GM18907 (cell line): ENCODE measurements at regions not wholly inside any gene's neighbourhood (a gene's known extent, or its start where the extent isn't known, plus 50 kb on each side); places are given as distances from the start of the nearest gene placed in this dataset.
"Not testable (repeated sequence)": the region's sequence is repeated elsewhere in the genome, so short reads cannot be mapped to it uniquely, and the experiment has no call there.

ENCODE experiments used
- ATAC-seq: cut with Tn5 transposase; IDR thresholded peaks from one replicate; pipeline ENCODE4 v1.9.1; 2021; ENCODE audit warnings: mild to moderate bottlenecking, moderate library complexity; ENCODE audit not compliant: unreplicated experiment

GRCh38 chr1:31510853-31511789 lies 65.2 kb upstream of the TINAGL1 start:
- ATAC-seq = no peak

DNA sequence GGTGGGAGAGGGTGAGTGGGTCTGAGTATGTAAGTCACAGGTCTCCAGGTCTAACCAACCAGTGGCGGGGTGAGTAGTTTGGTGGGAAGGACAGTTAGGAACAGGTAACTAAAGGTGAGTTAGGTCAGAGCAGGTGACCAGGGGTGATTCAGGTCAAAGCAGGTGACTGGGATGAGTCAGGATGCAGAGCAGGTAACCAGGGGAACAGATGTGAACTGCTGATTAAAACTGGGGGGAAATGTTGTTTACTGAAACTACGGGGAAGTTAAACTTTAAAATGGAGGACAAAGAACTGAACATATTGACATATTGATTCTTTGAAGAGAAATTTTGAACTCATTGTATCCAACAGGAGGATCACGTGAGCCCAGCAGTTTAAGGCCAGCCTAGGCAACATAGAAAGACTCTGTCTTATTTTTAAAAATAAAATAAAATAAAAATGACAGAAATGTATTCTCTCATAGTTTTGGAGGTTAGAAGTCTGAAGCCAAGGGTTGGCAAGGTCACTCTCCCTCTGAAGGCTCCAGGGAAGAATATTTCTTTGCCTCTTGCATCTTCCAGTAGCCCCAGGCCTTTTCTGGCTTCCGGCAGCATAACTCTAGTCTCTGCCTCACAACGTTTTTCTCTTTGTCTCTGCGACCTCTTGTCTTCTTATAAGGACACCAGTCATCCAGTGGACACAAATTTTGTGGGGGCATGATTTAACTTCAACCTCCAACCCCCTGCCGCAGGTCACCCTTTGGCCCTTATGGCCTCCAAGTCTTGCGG lies 64.3 kb upstream of the TINAGL1 start:
- ATAC-seq = no peak

- ATAC-seq = no peak
These were observed 62.2 kb upstream of the TINAGL1 start for GRCh38 chr1:31514117-31514516.

DNA sequence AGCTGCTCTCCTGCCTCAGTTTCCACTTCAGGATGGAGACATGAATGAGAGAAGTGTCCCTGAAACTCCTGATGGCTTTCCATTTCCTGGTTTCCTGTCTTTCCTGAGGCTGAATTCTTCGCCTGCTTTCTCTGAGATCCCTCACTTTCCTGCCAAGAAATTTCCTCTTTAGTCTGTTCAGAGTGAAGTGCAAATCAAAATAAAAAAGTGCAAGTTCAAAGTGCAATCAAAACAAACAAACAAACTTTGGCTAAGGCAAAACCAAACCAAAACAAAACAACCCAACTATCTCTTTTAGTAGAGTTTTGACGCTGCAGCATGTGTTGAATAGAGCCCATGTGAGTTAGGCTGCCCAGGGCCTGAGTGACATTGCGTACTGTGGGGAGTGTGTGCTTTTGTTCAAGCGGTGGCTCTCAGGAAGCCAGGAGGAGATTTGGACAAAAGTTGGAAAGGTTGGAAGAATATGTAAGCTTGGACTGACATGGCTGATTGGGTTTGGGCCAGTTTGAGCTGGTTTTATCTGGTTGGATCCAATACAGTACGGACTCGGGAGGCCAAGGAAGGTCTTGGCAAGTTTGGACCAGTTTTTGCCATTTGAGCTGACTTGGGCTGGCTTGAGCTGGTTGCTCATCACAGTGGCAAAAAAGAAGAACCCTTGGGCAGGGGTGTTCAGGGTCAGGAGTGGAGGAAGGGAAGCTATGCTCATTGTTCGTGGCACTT lies 61.1 kb upstream of the TINAGL1 start:
- ATAC-seq = no peak

DNA sequence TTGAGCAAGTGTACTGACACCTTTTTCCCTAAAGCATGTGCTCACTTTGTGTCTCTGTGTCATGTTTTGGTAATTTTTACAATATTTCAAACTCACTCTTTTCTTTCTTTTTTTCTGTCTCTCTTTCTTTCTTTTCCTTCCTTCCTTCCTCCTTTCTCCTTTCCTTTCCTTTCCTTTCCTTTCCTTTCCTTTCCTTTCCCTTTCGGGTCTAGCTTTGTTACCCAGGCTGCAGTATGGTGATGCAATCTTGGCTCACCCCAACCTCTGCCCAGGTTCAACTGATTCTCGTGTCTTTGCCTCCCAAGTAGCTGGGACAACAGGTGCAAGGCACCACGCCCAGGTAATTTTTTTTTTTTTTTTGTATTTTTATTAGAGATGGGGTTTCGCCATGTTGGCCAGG lies 60.4 kb upstream of the TINAGL1 start:
- ATAC-seq = no peak

DNA sequence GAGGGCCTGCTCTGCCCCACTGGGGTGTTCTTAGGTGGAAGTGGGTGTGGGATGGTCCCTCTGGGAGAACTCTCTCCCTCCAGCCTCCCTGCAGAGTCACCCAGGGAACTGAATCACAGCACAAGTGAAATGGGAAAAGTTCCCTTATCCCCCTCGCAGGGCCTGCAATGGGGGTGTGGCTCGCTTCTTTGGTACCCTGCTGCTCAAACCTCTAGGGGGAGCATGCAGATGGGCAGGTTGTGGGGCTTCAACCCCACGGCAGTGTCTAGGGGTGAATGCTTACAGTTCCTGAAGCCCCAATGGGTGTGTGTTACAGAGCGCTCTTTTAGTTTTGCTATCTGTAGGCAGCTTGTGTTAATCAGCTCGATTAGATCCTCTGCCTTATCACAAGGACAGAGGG lies 59.0 kb upstream of the TINAGL1 start:
- ATAC-seq = no peak

DNA sequence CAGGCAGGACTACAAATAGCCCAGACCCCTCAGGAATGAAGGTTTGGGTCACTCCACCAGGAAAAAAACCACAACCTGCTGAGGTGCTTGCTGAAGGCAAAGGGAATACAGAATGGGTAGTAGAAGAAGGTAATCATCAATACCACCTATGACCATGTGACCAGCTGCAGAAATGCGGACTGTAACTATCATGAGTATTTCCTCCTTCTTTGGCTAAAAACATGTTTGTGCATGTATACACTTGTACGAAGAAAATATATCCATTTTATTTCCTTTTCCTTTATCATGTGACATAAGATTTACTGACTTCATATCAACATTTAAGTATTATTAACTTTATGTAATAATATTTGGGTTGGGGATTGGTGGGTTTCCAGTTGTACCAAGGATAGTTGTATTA lies 58.3 kb upstream of the TINAGL1 start:
- not testable (repeated sequence) for ATAC-seq

DNA sequence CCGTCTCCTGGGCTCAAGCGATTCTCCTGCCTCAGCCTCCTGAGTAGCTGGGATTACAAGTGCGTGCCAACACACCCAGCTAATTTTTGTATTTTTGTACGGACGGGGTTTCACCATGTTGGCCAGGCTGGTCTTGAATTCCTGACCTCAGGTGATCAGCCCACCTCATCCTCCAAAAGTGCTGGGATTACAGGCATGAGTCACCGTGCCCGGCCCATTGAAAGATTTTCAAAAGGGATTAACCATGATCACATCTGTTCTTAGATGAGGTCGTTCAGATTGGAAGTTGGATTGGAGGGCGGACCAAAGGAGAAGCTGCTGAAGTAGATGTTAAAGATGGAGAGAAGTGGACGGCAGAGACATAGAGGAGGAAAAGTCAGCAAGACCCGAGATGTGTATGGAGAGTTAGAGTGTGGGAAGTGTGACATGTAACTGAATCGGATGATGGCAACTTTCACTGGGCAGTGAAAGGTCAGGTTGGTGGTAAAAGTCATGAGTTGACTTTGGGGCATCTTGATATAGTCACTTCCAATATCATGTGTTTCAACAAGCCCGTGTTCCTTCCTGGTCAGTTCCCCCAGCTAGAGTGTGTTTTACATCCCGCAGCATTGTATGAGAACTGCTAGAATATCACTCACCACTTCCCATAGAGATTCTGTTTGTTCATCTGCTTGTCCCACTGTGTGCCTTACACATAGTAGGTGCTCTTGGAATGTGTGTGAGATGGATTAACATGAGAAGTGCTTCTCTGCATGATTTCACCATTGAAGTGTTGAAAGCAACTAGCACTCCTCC lies 54.4 kb upstream of the TINAGL1 start:
- no peak for ATAC-seq

DNA sequence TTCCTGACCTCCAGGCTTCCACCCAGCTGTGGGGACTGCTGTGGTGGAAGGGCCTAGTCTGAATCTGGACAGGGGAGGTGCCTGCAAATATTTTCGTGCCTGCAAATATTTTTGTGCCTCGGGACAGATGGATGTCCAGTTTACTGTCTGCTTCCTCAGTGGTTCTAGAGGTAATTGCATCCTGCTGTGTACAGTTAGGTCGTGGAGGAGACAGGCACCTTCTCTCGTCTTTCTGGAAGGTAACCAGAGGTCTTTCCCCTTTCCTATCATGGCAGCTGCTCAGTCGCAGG lies 53.8 kb upstream of the TINAGL1 start:
- ATAC-seq = no peak

DNA sequence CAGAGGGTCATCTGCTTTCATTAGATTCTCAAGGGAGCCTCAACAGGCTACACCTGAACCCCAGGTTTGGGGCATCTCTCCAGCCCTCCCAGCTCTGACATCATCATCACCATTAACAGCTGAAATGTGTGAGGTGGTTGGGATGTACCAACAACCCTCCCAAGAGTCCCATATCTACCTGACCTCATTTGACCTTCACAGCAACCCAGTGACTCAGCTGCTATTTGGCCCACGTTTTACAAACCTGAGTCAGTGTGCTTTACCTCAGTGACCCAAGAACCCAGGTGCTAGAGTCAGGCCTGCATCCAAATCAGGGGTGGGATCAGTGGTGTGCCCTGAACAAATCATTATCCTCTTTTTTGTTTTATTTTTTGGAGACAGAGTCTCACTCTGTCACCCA lies 53.3 kb upstream of the TINAGL1 start:
- ATAC-seq = no peak

DNA sequence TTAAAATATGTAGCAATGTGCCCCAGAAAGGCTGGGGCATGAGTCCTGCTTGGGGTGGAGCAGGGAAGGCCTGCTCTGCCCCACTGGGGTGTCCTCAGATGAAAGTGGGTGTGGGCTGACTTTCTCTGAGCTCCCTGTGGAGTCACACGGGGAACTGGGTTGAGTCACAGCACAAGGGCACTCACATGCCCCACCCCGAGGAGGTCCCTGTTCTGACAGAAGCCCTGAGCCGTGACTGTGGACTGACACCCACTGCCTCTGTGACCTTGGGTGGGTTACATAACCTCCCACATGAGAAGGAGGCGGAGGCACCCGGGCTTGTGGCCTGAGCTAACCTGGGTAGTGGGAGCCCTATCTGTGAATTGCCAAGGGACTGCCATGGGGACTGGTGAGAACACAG lies 52.5 kb upstream of the TINAGL1 start:
- ATAC-seq = no peak

DNA sequence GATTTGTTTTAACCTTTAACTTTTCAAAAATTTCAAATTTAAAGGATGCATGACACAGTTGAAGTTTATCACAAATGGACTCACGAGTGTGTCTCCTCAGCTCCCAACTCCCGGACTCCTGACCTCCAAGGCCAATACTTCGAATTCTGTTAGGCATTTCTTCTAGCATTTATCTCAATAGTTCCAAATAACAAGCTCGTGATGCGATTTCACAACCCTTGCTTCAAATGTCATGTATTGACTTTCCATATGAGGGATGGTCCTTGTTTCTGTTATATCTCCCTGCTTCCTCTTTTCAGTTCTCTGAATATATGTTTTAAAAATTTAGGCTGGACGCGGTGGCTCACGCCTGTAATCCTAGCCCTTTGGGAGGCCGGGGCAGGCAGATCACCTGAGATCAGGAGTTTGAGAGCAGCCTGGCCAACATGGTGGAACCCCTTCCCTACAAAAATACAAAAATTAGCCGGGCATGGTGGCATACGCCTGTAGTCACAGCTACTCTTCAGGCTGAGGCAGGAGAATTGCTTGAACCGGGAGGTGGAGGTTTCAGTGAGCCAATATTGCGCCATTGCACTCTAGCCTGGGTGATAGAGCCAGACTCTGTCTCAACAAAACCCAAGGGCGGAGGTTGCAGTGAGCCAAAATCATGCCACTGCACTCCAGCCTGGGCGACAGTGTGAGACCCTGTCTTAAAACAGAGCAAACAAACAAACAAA lies 52.0 kb upstream of the TINAGL1 start:
- no peak for ATAC-seq
